ENCODE measurements at regions not wholly inside any gene's neighbourhood (a gene's known extent, or its start where the extent isn't known, plus 50 kb on each side); places are given as distances from the start of the nearest gene placed in this dataset.

- intact Hi-C loops (cut with micrococcal nuclease): no loop called here
These were observed 624.8 kb upstream of the FZD8 start for GRCh38 chr10:36266923-36267322.

GRCh38 chr10:36265741-36266140, 623.6 kb upstream of the FZD8 start:
- no CpG with 5 or more reads among the region's 2 CpGs for WGBS (ENCODE audit: insufficient coverage)

More at GRCh38 chr10:36266923-36267322, 624.8 kb upstream of the FZD8 start:
- H3K36me3 Mint-ChIP-seq: no peaks in the 10 kb centered on the region
- no peak for TF ChIP-seq CTCF (IDR thresholded peaks at IDR 0.05)
- Histone ChIP-seq H3K4me2 (replicated peaks; ENCODE audit: extremely low read depth, low read length, poor library complexity, severe bottlenecking) (no peak overlapping the region), H2AFZ (ENCODE audit: insufficient read depth, low read depth, low read length, poor library complexity, severe bottlenecking) (no peak overlapping the region), H4K20me1 (ENCODE audit: insufficient read depth, low read length) (no peaks in the 10 kb centered on the region), H3K4me3 (replicated peaks in 1 of 3; ENCODE audit: low read depth in 2 of 3, low read length in 3 of 3) (no peak overlapping the region), H3K9ac (ENCODE audit: insufficient read depth, low read length, poor library complexity, severe bottlenecking) (no peak overlapping the region), H3K27me3 (ENCODE audit: control insufficient read depth in 2 of 2, insufficient read depth in 2 of 2, low read length in 2 of 2) (no peaks in the 10 kb centered on the region), H3K4me1 (ENCODE audit: control insufficient read depth in 1 of 2, insufficient read depth in 2 of 2, low read length in 2 of 2) (no peaks in the 10 kb centered on the region), H3K79me2 (ENCODE audit: insufficient read depth, low read length) (no peaks in the 10 kb centered on the region), H3K36me3 (replicated peaks in 1 of 2; ENCODE audit: control insufficient read depth in 1 of 2, insufficient read depth in 2 of 2, low read length in 2 of 2) (no peaks in the 10 kb centered on the region), H3K27ac (ENCODE audit: low read depth in 1 of 2, low read length in 2 of 2) (no peak overlapping the region), H3K9me3 (replicated peaks in 1 of 2; ENCODE audit: control insufficient read depth in 1 of 2, insufficient read depth in 1 of 2, low read length in 2 of 2) (no peaks in the 10 kb centered on the region)
- H3K27me3 Mint-ChIP-seq (ENCODE audit: low read depth in 3 of 3): peaks cover 0 to 1% (median 0%) of the 10 kb centered on the region in 3 donors
- DNase-seq: no peak
- H3K4me3 Mint-ChIP-seq: no peak overlapping the region
- WGBS (ENCODE audit: insufficient coverage): no CpG with 5 or more reads among the region's 1 CpG
- H3K27ac Mint-ChIP-seq: no peak overlapping the region
- no peaks in the 10 kb centered on the region for H3K4me1 Mint-ChIP-seq
- peaks cover 0 to 3% (median 0%) of the 10 kb centered on the region in 7 donors for H3K9me3 Mint-ChIP-seq

More at GRCh38 chr10:36265741-36266140, 623.6 kb upstream of the FZD8 start:
- no peaks in the 10 kb centered on the region for H3K27me3 ChIP-seq (ENCODE audit: control insufficient read depth in 2 of 2, insufficient read depth in 2 of 2, low read length in 2 of 2)
- H3K4me3 Mint-ChIP-seq: no peak overlapping the region
- H3K9me3 Mint-ChIP-seq: peaks cover 0 to 3% (median 0%) of the 10 kb centered on the region in 7 donors
- peaks cover 0 to 1% (median 0%) of the 10 kb centered on the region in 3 donors for H3K27me3 Mint-ChIP-seq (ENCODE audit: low read depth in 3 of 3)
- H3K27ac ChIP-seq (ENCODE audit: low read depth in 1 of 2, low read length in 2 of 2): no peak overlapping the region
- no peak overlapping the region for H3K9ac ChIP-seq (ENCODE audit: insufficient read depth, low read length, poor library complexity, severe bottlenecking)
- no peak overlapping the region for H3K27ac Mint-ChIP-seq
- H2AFZ ChIP-seq (ENCODE audit: insufficient read depth, low read depth, low read length, poor library complexity, severe bottlenecking): no peak overlapping the region
- no peaks in the 10 kb centered on the region for H3K4me1 Mint-ChIP-seq
- H3K9me3 ChIP-seq (replicated peaks in 1 of 2; ENCODE audit: control insufficient read depth in 1 of 2, insufficient read depth in 1 of 2, low read length in 2 of 2): no peaks in the 10 kb centered on the region
- intact Hi-C loops (cut with micrococcal nuclease): no loop called here
- no peaks in the 10 kb centered on the region for H3K4me1 ChIP-seq (ENCODE audit: control insufficient read depth in 1 of 2, insufficient read depth in 2 of 2, low read length in 2 of 2)
- no peak overlapping the region for H3K4me2 ChIP-seq (replicated peaks; ENCODE audit: extremely low read depth, low read length, poor library complexity, severe bottlenecking)
- no peaks in the 10 kb centered on the region for H4K20me1 ChIP-seq (ENCODE audit: insufficient read depth, low read length)
- H3K79me2 ChIP-seq (ENCODE audit: insufficient read depth, low read length): no peaks in the 10 kb centered on the region
- H3K36me3 Mint-ChIP-seq: no peaks in the 10 kb centered on the region
- no peak for DNase-seq
- no peak for TF ChIP-seq CTCF (IDR thresholded peaks at IDR 0.05)
- H3K4me3 ChIP-seq (replicated peaks in 1 of 3; ENCODE audit: low read depth in 2 of 3, low read length in 3 of 3): no peak overlapping the region
- H3K36me3 ChIP-seq (replicated peaks in 1 of 2; ENCODE audit: control insufficient read depth in 1 of 2, insufficient read depth in 2 of 2, low read length in 2 of 2): no peaks in the 10 kb centered on the region
